ENCODE measurements at regions not wholly inside any gene's neighbourhood (a gene's known extent, or its start where the extent isn't known, plus 50 kb on each side); places are given as distances from the start of the nearest gene placed in this dataset.

DNA sequence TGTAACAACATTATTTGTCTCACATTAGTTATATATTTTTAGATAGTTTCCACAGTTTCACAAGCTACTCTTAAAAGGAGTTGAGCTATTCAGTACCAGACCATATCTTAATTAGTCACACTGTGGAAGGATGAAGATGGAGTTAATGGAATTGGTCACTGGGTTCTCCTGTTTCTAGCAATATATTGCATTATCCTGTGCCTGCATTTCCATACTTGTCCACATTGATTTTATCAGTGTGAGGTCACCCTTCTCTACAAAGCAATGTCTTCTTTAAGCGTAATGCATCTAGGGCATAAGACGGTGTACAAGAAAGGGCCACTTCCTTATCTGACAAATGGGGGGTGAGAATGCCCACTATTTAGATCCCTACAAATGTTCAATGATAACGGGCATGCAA lies 216.8 kb upstream of the TANK start:
- TF ChIP-seq, protein P1, sequence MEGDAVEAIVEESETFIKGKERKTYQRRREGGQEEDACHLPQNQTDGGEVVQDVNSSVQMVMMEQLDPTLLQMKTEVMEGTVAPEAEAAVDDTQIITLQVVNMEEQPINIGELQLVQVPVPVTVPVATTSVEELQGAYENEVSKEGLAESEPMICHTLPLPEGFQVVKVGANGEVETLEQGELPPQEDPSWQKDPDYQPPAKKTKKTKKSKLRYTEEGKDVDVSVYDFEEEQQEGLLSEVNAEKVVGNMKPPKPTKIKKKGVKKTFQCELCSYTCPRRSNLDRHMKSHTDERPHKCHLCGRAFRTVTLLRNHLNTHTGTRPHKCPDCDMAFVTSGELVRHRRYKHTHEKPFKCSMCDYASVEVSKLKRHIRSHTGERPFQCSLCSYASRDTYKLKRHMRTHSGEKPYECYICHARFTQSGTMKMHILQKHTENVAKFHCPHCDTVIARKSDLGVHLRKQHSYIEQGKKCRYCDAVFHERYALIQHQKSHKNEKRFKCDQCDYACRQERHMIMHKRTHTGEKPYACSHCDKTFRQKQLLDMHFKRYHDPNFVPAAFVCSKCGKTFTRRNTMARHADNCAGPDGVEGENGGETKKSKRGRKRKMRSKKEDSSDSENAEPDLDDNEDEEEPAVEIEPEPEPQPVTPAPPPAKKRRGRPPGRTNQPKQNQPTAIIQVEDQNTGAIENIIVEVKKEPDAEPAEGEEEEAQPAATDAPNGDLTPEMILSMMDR (IDR thresholded peaks at IDR 0.05): no peak
- no peak for TF ChIP-seq POLR2A (IDR thresholded peaks at IDR 0.05)
